ENCODE measurements at regions not wholly inside any gene's neighbourhood (a gene's known extent, or its start where the extent isn't known, plus 50 kb on each side); places are given as distances from the start of the nearest gene placed in this dataset.

DNA sequence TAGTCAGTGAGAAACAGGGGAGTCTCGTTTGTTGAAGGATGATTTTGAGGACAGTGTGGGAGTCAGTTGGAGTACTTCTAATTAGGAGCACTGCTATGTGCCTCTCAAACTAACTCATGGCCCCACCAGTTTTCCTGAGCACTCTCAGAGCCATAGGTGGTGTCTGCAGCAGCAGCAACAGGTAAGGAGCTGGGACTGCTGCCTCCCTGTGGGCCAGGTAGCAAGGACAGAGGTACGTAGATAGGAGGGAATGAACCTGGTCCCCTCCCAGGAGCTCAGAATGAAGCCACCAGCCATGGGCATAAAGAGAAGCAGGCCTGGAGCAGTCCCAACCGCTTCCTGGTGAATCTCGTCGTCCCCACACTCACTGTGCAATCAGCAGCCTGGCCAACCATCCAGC is 183.4 kb downstream of the BUD13 start:
- no peak for TF ChIP-seq POLR2A (IDR thresholded peaks at IDR 0.05; ENCODE audit: low read length)
- no peak for TF ChIP-seq GATA1 (IDR thresholded peaks at IDR 0.05; ENCODE audit: low read depth, low read length)
- no peak for DNase-seq

DNA sequence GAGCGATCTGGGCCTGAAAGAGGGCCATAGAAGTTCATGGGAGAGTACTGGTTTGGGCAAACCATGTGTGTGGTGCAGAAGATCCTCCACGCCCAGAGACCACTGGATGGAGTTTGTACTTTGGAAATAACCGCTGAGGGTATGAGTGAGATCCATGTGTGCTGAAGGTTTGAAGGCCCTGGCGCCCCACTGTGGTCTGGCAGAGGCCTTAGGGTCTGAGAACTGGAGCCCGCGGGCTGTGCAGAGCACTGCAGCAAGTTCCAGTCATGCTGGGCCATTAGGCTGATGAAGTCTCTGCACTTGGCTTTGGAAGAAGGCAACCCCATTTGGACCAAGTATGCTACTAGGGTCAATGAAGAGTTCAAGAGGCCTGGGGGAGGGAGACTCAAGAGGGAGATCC is 186.4 kb downstream of the BUD13 start:
- DNase-seq = no peak
- TF ChIP-seq POLR2A (IDR thresholded peaks at IDR 0.05; ENCODE audit: low read length) (no peak), GATA1 (IDR thresholded peaks at IDR 0.05; ENCODE audit: low read depth, low read length) (no peak)

- no peak for DNase-seq
- TF ChIP-seq POLR2A (IDR thresholded peaks at IDR 0.05; ENCODE audit: low read length) (no peak), GATA1 (IDR thresholded peaks at IDR 0.05; ENCODE audit: low read depth, low read length) (no peak)
Observed at GRCh38 chr11:116582571-116582970, 190.2 kb downstream of the BUD13 start.

- TF ChIP-seq GATA1 (IDR thresholded peaks at IDR 0.05; ENCODE audit: low read depth, low read length) = no peak
- no peak for TF ChIP-seq POLR2A (IDR thresholded peaks at IDR 0.05; ENCODE audit: low read length)
- no peak for DNase-seq
Observed at GRCh38 chr11:116581349-116581748, 191.4 kb downstream of the BUD13 start.

DNA sequence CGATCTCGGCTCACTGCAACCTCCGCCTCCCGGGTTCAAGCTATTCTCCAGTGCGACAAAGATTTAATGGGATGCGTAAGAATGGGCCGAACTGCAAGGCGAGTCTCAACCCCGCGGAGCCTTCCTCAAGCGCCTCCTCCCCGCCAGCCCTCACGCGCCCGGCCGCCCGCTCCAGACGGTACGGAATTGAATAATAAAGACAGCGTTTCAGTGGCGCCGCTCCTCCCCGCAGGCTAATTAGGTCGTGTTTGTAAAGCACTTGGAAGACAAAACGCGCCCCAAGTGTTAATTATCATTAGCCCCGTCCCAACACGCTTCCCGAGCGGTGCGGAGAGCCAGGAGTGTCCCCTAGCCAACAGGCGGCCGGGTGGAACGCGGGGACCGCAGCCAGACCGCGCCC is 192.0 kb downstream of the BUD13 start:
- TF ChIP-seq GATA1 (IDR thresholded peaks at IDR 0.05; ENCODE audit: low read depth, low read length) = no peak
- DNase-seq = no peak

DNA sequence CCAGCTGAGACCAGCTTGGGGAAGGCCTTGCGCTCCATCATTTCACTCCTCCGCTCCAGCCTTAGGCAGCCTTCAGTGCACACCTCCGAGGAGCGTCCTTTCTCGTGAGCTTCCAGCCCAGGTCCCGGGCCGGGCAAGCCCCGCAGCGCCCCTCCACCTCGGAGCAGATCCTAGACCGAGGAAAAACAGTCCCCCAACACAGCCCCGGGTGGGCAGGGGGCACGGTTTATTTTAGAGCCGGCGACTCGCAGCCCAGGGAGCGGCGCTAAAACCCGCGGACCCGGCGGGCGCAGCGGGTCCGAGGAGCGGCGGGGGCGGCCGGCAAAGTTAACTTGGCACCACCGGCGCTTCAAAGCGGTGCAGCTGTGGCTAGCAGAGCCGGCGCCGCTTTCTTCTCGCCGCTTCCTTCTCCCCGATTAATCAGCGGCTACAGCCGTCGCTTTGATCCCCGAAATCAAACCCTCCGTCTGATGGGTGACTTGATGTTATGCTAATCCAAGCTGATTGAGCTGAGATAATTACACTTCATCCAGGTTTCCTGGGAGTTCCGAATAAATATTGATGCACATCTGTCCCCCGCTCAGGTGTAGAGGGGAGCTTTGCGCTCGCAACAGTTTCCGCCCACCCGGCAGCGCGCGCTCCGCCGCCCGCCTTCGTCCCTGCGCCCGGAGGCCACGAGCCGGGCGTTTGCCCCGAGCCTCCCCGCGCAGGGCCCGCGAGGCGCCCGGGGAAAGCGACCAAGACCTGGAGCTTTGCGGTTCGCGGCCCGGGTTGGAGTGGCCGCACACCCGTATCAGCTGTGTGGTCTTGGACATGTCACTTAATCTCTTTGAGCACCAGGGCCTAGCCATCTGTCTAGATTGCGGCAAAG is 192.7 kb downstream of the BUD13 start:
- TF ChIP-seq GATA1 (IDR thresholded peaks at IDR 0.05; ENCODE audit: low read depth, low read length) (no peak), POLR2A (IDR thresholded peaks at IDR 0.05; ENCODE audit: low read length) (no peak)
- DNase-seq = no peak

GRCh38 chr11:116579031-116579653 is 193.6 kb downstream of the BUD13 start:
- TF ChIP-seq GATA1 (IDR thresholded peaks at IDR 0.05; ENCODE audit: low read depth, low read length) = no peak
- TF ChIP-seq POLR2A (IDR thresholded peaks at IDR 0.05; ENCODE audit: low read length) = no peak
- no peak for DNase-seq

- DNase-seq = no peak
- no peak for TF ChIP-seq POLR2A (IDR thresholded peaks at IDR 0.05; ENCODE audit: low read length)
- no peak for TF ChIP-seq GATA1 (IDR thresholded peaks at IDR 0.05; ENCODE audit: low read depth, low read length)
Observed at GRCh38 chr11:116577956-116578355, 194.8 kb downstream of the BUD13 start.

DNA sequence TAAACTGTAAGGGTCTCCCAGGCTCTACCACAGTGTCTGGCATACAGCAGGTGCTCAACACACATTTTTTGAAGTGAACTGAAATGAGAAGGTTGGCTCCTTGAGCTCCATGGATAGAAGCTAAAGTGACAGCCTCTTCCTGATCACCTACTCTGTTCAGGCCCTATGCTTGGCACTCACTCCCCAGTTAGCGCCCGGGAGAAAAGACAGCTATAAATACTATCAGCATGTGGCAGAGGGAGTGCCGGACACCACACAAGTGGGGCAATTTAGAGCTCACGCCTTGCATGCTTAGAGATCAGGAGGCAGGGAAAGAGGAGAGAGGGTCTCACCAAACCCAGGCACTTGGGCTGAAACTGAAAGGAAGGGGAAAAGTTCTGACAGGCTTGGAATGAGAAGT is 195.5 kb downstream of the BUD13 start:
- TF ChIP-seq GATA1 (IDR thresholded peaks at IDR 0.05; ENCODE audit: low read depth, low read length) (no peak), POLR2A (IDR thresholded peaks at IDR 0.05; ENCODE audit: low read length) (no peak)
- DNase-seq = no peak

DNA sequence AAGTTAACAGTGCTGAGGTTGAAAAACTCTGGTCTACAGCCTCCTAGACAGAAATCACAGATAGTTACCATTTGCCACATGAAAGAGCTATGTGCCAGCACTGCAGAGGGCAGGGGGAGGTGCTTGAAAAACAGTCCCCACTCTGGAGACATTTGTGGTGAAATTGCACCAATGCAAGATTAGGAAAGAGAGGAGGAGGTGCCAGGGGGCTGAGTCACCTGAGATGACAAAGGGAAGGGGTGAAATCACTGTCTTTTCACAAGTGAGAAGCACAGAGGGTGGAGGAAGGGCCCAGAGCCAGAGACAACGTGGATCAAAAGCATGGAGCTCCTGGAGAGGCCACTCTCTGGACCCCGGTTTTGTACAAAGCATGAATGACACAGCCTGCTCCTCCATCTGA is 196.3 kb downstream of the BUD13 start:
- no peak for DNase-seq
- TF ChIP-seq GATA1 (IDR thresholded peaks at IDR 0.05; ENCODE audit: low read depth, low read length) (no peak), POLR2A (IDR thresholded peaks at IDR 0.05; ENCODE audit: low read length) (no peak)

DNA sequence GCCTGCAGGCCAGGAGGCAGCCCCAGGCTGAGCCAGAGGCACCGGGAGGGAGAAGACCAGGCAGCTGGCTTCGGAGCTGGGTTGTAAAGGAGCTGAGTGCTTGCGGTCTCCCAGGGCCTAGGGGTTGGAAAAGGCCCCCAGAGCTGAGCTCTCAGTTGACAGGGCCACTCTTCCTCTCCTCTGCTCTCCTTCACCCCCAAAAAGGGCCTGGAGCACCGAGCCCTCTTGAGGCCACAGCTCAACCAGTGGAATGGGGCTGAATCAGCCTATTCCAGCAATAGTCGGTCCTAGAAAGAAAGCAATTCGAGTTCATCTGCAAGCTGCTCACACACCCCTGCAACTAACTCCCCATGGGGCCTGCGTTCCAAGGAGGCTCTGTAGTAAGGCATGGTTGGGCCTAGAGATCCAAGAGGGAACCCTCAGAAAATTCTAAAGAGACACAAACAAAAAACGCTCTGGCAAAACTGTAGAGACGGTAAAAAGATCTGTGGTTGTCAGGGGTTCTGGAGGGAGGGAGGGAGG is 205.0 kb downstream of the BUD13 start:
- no peak for DNase-seq
- no peak for TF ChIP-seq POLR2A (IDR thresholded peaks at IDR 0.05; ENCODE audit: low read length)
- TF ChIP-seq GATA1 (IDR thresholded peaks at IDR 0.05; ENCODE audit: low read depth, low read length) = no peak

DNA sequence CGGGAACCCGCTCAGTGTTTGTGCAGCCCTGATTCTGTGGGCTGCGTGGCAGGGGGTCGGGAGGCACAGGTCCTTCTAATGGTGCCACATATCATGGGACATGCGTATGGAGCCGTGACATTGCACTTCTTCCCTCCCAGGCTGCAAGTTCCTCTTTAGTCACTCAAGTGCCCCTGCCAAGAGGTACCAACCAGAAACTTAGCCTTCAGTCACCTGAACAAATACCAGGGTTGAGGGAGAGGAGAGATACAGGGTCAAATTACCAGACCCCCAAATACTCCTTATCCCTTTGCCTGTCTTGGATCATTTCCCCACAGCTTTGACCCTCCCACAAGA is 209.1 kb downstream of the BUD13 start:
- no peak for TF ChIP-seq POLR2A (IDR thresholded peaks at IDR 0.05; ENCODE audit: low read length)
- TF ChIP-seq GATA1 (IDR thresholded peaks at IDR 0.05; ENCODE audit: low read depth, low read length) = no peak
- DNase-seq = no peak

- TF ChIP-seq GATA1 (IDR thresholded peaks at IDR 0.05; ENCODE audit: low read depth, low read length) = no peak
- TF ChIP-seq POLR2A (IDR thresholded peaks at IDR 0.05; ENCODE audit: low read length) = no peak
- no peak for DNase-seq
Observed at GRCh38 chr11:116563028-116563711, 209.6 kb downstream of the BUD13 start.

- TF ChIP-seq POLR2A (IDR thresholded peaks at IDR 0.05; ENCODE audit: low read length) (no peak), GATA1 (IDR thresholded peaks at IDR 0.05; ENCODE audit: low read depth, low read length) (no peak)
- DNase-seq = no peak
Observed at GRCh38 chr11:116560589-116560988, 212.2 kb downstream of the BUD13 start.

All from erythroblast (primary cell).